Prostate gland (tissue), 2 donors: ENCODE measurements at regions not wholly inside any gene's neighbourhood (a gene's known extent, or its start where the extent isn't known, plus 50 kb on each side); places are given as distances from the start of the nearest gene placed in this dataset.

Experiments used
- DNase-seq: peaks from one replicate; pipeline ENCODE4 v3.0.0-alpha.2; 2019; ENCODE audit warnings: low spot score
- H3K27ac ChIP-seq, 2 donors: fragments of 200-600 bp; sonication (generic); 2 replicates each; pipeline ENCODE4 v1.5.1; 2017 to 2019
- H3K27me3 ChIP-seq: fragments of 200-600 bp; sonication (generic); replicated peaks from 2 replicates; pipeline ENCODE4 v1.5.1; 2019; ENCODE audit not compliant: insufficient read depth
- H3K36me3 ChIP-seq, 2 donors: fragments of 200-600 bp; sonication (generic); 1 replicate in 1 of 2; 2 replicates in 1 of 2; pipeline versions ENCODE4 v1.5.1 to v1.8.1; 2017 to 2019
- H3K4me1 ChIP-seq: fragments of 200-600 bp; sonication (generic); replicated peaks from 2 replicates; pipeline ENCODE4 v1.5.1; 2019
- H3K4me3 ChIP-seq, 2 donors: fragments of 200-600 bp; sonication (generic); 2 replicates each; pipeline ENCODE4 v1.5.1; 2017 to 2019
- H3K9me3 ChIP-seq: fragments of 200-600 bp; sonication (generic); 2 replicates; pipeline ENCODE4 v1.5.1; 2017
- POLR2A ChIP-seq: fragments of 450-650 bp; IDR thresholded peaks from one replicate; pipeline ENCODE4 v1.6.1; 2016; ENCODE audit warnings: antibody characterized with exemption, mild to moderate bottlenecking
- POLR2AphosphoS5 ChIP-seq: sonication (generic); formaldehyde crosslinking; IDR thresholded peaks from one replicate; pipeline ENCODE4 v1.6.1; 2017; ENCODE audit warnings: antibody characterized with exemption
- WGBS: methylation state at CpG from one replicate; pipeline ENCODE4 v1.1.5; 2018; 5-methylcytosine and 5-hydroxymethylcytosine counted together
- intact Hi-C: fragments of 100-400 bp; cut with DNase I; formaldehyde crosslinking; loops from one replicate; pipeline ENCODE4 v1.14.2; 2022
- TF ChIP-seq, protein P1 (sequence below), 4 experiments: fragments of 200-600 bp in 2 of 4; fragments of 450-650 bp in 2 of 4; sonication (generic) in 2 of 4; IDR thresholded peaks; 1 replicate in 3 of 4; 2 replicates in 1 of 4; pipeline ENCODE4 v1.5.1; 2016 to 2019; ENCODE audit warnings: antibody characterized with exemption in 4 of 4, mild to moderate bottlenecking in 2 of 4, moderate library complexity in 2 of 4

DNA sequence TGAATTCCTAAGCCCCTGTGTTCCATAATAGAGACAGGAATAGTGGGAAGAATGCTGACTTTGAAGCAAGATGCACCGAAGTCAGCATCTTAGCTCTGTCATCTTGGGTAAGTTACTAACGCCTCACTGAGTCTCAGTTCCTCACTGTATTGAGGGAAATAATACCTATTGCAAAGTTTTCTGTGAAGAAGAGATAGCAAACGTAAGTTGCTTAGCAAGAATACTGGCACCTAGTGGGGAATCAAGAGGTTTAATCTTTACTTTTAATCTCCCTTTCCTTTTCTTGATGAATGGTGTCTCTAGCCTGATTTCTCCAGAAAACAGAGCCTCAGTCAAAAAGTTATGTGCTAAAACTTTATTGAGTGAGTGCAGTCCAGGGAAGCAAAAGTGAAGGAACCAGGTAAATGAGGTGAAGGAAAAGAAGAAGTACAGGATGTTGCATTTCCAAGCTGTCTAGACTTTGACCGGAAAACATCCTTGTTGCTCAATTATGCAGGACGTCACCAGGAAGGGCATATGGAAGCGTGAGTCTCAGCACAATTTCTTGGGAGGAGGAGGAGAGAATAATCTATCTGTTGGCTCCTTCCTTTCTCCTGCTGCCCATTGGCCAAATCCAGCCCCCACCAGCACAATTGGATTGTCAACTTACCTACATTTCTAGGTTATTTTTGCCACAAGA is 210.0 kb downstream of the B3GLCT start:
- Histone ChIP-seq H3K9me3 (no peaks in the 10 kb centered on the region), H3K27ac (no peak overlapping the region), H3K27me3 (no peaks in the 10 kb centered on the region), H3K4me3 (no peak overlapping the region), H3K36me3 (no peaks in the 10 kb centered on the region), H3K4me1 (no peaks in the 10 kb centered on the region)
- DNase-seq: no peak
- TF ChIP-seq POLR2A (no peak), POLR2AphosphoS5 (no peak)
- TF ChIP-seq, protein P1, sequence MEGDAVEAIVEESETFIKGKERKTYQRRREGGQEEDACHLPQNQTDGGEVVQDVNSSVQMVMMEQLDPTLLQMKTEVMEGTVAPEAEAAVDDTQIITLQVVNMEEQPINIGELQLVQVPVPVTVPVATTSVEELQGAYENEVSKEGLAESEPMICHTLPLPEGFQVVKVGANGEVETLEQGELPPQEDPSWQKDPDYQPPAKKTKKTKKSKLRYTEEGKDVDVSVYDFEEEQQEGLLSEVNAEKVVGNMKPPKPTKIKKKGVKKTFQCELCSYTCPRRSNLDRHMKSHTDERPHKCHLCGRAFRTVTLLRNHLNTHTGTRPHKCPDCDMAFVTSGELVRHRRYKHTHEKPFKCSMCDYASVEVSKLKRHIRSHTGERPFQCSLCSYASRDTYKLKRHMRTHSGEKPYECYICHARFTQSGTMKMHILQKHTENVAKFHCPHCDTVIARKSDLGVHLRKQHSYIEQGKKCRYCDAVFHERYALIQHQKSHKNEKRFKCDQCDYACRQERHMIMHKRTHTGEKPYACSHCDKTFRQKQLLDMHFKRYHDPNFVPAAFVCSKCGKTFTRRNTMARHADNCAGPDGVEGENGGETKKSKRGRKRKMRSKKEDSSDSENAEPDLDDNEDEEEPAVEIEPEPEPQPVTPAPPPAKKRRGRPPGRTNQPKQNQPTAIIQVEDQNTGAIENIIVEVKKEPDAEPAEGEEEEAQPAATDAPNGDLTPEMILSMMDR (IDR thresholded peaks at IDR 0.05): no peak
- WGBS: 77% methylated on average over 6 of the region's 6 CpGs
- intact Hi-C loops: no loop called here

DNA sequence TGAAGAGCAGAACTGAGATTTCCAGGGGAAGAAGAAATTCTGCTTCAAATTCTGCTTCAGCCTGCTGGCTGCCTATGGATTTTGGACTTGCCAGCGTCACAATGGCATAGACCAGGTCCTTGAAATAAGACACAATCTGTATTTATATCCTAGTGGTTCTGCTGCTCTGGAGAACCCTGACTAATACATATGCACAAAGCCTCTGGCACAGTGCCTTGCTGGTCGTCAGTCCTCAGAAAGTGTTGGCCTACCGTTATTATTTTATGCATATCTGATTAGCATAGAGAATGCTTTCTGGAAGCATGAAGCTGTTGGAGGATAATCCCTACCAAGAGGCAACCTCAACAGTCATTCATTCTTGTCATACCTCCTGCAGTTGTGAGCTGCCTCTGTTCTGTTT is 213.7 kb downstream of the B3GLCT start:
- Histone ChIP-seq H3K27ac (no peak overlapping the region), H3K9me3 (no peaks in the 10 kb centered on the region), H3K4me1 (no peaks in the 10 kb centered on the region), H3K36me3 (no peaks in the 10 kb centered on the region), H3K4me3 (no peak overlapping the region), H3K27me3 (no peaks in the 10 kb centered on the region)
- intact Hi-C loops: no loop called here
- no peak for DNase-seq
- TF ChIP-seq, protein P1 (IDR thresholded peaks at IDR 0.05): no peak
- TF ChIP-seq POLR2A: no peak
- no peak for TF ChIP-seq POLR2AphosphoS5
- 75% methylated on average over 3 of the region's 3 CpGs for WGBS

DNA sequence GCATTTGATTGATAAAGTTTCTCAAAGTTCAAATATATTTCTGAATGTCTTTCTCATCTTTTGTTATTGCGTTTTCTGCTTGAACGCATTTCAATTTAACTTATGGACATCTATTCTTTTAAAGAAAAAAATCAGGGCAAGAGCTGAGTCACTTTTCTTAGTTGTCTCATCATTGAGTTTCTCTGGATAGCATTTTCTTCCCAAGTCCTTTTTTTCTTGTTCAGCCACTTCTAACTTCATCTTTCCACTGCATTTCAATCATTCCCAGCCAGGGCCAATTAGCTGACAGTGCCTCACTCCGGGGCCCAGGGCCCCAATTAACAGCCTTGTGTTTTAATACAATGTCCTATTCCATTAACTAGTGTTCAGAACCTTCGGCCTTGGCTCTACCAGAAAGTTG is 216.3 kb downstream of the B3GLCT start:
- H3K4me3 ChIP-seq: no peak overlapping the region
- H3K4me1 ChIP-seq: no peaks in the 10 kb centered on the region
- no peaks in the 10 kb centered on the region for H3K36me3 ChIP-seq
- no peaks in the 10 kb centered on the region for H3K9me3 ChIP-seq
- H3K27me3 ChIP-seq: no peaks in the 10 kb centered on the region
- WGBS: 80% methylated on average over 4 of the region's 4 CpGs
- no peak overlapping the region for H3K27ac ChIP-seq
- intact Hi-C loops: no loop called here
- no peak for DNase-seq
- no peak for TF ChIP-seq POLR2AphosphoS5
- no peak for TF ChIP-seq POLR2A
- TF ChIP-seq, protein P1 (IDR thresholded peaks at IDR 0.05): no peak

- no peak for TF ChIP-seq POLR2AphosphoS5
- TF ChIP-seq, protein P1 (IDR thresholded peaks at IDR 0.05): no peak
- 94% methylated on average over 2 of the region's 2 CpGs for WGBS
- H3K4me1 ChIP-seq: no peaks in the 10 kb centered on the region
- DNase-seq: no peak
- H3K27me3 ChIP-seq: no peaks in the 10 kb centered on the region
- no peak overlapping the region for H3K4me3 ChIP-seq
- intact Hi-C loops: no loop called here
- no peak overlapping the region for H3K27ac ChIP-seq
- no peaks in the 10 kb centered on the region for H3K9me3 ChIP-seq
- no peaks in the 10 kb centered on the region for H3K36me3 ChIP-seq
Measured at GRCh38 chr13:31418186-31418585, 218.4 kb downstream of the B3GLCT start.

- H3K4me3 ChIP-seq: no peak overlapping the region
- H3K27me3 ChIP-seq: no peaks in the 10 kb centered on the region
- H3K9me3 ChIP-seq: no peaks in the 10 kb centered on the region
- intact Hi-C loops: no loop called here
- no peak for DNase-seq
- H3K4me1 ChIP-seq: no peaks in the 10 kb centered on the region
- no peak for TF ChIP-seq POLR2AphosphoS5
- TF ChIP-seq, protein P1 (IDR thresholded peaks at IDR 0.05): no peak
- no peak for TF ChIP-seq POLR2A
- H3K27ac ChIP-seq: no peak overlapping the region
- H3K36me3 ChIP-seq: no peaks in the 10 kb centered on the region
- WGBS: 79% methylated on average over 1 of the region's 1 CpG
Measured at GRCh38 chr13:31421756-31422155, 222.0 kb downstream of the B3GLCT start.
